NOMO-1 (cell line): ENCODE measurements at regions not wholly inside any gene's neighbourhood (a gene's known extent, or its start where the extent isn't known, plus 50 kb on each side); places are given as distances from the start of the nearest gene placed in this dataset.

Experiments used
- DNase-seq, 2 experiments: peaks; one replicate each; lab custom pipeline; 2025; ENCODE audit not compliant: unreplicated experiment in 2 of 2; lab: John Stamatoyannopoulos, UW

DNA sequence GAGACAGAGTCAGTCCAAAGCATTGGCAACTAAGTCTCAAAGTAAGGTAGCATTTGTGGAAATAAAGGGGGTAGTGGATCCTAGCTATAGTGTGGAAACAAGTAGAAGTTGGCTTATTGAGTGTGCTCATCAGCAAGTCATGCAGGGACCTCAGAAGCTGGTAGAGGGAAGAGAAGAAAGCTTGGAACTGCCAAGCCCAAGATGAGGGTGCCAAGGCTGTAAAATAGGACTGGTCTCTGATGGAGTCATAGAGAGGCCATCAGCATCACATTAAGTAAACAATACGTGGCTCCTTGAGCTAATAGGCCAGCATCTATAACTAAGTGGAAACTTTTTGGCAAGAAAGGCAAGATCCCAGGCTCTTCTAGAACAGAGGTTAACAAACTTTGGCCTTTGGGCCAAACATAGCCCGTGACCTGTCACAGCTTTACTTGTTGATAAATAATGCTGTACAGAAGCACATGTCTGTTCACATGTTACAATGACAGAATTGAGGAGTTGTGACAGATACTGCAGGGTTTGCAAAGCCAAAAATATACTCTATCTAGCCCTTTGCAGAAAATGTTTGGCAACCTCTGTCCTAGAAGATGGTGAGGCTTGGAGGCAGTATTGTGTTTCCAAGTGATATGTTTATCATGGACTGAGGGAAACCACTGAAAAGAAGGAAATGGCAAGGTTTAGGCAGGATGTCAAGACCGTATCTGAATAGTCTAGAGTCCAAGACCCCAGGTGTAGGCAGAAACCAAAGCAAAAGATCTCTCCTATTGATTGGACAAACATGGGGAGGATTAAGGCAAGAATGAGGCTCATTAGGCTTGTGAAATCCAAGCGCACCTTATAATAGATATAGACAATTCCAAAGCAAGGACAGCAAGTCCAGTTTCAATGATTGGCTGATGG, 62.5 kb upstream of the CD44 start:
- DNase-seq: peak in 1 of 2 experiments; percentile 9

DNA sequence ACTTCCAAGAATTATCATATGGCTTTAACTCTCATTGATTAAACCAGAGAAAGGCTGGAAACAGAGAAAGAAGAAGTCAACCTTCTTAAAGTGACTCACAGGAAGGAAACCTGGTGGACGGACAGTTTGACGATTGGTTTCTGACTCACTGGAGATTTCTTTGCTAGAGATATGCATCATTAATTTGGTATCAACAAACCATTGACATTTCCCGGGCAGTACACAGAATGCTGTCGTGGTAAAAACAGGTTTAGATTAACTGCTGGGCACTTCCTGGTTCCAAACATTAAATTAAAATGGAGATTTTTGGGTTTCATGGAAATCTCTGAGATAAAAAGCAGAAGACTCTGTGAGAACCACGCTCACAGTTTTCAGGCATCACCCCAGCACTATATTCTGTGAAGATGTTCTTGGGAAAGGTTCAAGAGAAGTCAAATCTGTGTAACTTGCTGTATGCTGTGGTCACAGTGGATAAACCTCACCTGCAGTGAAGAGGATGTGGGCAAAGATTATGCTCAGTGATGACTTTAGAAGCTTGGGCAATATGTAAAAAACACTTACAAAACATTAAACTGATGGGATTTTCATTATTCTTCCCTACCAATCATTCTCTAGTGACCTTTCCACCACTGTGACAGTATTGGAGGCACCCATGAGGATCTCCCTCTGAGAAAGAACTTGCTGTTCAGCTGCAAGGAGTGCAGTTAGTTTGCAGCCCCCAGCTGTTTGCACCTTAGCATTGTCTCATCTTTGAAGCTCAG, 61.1 kb upstream of the CD44 start:
- peak; percentile 51 to 94 for DNase-seq

DNA sequence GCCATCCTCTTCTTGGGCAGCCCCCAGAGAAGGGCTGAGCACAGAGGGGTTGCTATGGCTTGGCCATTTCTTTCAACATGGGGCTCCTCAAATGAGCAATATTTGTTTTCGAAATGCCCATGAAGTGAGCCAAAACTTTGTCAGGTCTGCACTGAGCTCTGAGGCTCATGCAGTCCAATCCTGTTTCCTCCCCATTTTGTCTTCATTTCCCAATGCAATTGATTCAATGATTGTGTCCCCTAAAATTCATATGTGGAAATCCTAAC, 60.6 kb upstream of the CD44 start:
- no peak for DNase-seq

DNA sequence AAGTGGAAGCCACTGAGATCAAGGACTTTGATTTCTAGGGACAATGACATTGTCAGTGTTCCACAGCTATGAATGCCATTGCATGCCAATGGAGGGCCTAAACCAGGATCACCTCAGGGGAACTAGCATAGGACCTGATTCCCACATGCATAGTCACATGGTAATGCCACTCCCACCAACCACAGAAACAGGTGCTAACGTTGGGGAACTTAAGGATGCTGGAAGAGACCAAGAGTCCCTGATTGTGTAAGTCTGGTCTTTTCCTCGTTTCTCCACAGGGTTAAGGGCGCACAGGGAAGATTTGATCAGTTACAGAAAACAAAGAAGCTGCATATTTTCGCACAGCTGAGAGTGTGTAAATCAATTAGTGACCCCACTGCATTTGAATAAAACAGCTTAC, 59.4 kb upstream of the CD44 start:
- DNase-seq: no peak

DNA sequence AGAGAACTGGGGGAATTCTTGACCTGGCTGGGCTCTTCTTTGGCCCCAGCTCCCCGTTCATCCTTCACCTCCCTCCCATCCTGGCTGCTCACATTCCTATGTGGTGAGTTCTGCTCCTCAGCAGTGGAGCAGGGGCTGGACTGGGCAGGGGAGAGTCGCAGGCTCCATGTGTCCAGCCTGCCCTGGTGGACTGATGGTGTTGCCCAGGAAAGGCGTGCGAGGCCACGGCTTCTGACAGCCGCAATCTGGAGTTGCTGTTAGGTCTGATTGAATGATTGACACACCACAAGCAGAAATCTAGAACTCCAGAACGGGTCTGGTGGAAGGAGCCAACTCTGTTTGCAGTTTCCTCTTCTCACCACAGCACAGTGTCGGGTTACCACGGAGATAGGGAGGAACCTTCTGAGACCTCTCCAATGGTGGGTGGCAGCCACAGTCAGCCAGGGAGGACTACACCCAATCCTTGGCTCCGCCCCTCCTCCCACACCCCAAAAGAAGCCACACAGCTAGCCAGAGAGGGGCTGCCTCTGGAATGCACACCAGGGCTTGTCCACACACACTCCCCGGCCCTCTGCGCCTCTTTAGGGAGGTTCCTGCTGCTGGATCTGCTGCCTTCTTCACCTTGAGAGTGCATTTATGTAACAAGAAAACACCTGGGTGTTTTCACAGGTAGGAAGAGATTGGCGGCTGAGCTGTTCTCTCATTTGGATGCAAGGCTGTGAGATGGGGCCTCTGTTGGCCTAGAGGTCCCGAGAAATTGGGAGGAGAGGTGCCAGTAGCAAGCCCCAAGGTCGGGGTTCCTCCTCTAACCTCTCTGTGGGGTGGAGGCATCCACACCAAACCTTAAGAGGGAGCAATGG, 56.4 kb upstream of the CD44 start:
- peak; percentile 77 to 90 for DNase-seq

DNA sequence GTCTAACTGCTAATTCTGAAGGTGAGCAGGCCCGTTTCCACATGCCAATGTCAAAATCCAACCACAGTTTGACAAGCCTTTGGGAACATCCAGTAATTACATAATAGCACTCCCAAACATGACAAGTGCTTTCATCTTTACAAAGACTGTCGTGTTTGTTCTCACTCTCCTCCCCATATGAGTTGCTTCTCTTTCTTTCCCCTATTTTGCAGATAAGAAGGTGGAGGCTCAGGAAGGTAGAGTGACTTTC, 55.9 kb upstream of the CD44 start:
- DNase-seq: no peak

DNA sequence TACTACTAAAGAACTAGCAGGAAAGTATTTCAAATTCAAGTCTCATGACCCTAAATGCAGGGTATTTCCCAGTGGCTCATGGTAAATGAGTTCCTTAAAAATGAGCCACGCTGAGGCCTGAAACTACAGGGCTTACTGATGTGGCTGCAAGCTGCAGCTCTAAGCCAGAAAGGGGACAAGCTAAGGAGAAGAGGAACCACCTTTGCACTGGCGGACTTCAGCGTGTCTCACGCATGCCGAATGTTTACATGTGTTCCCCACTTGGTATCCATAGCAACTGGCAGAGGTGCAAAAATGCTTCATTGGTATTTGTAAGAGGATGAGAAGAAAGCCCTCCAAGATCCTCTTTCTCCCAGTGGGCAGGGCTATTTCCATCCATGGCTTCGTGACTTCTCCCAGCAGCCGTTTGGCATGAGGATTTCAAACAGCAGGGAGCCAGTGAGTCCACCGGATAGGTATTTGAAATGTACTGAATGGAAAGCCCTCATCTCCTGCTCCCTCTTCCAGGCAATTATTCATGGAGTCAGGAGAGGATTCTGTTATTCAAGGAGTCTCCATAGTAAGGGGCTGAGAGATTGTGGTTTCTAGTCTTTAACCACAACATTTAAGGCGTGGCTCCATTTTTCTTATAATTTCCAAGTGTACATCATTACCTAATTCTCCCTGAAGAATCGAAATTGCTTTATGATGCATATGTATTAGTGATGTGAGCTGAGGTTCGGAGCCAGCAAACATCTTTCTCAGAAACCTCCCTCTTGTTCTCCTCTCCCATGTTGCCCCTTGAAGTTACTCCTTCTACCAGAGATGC, 55.3 kb upstream of the CD44 start:
- DNase-seq: peak; percentile 88 to 98

DNA sequence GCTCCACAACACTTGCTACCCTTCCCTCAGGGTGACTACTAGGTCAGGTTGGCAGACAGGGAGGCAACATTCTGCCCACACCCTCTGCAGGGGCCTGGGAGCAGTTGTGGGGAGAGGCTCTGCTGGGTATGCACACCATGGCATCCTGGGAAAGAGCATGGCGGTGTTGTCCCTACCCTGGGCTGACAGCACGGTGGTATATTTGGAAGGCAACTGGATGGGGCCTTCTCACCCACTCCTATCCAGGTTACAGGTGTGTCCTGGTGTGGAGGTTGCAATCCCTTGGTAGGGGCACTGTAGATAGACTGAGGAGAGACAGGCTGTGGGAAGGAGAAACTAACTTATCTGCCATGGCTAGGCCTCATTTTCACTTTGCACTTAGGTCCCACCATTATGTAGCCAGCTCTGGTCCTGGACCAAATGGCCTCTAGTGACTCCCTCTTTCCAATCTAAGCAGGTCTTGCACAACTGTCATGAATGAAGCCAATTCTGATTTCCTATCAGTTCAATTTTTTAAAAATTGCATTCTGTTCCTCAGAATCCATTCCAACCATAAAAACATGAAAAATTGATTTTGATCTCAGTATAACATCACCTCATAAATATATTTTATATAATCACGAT, 54.0 kb upstream of the CD44 start:
- no peak for DNase-seq

DNA sequence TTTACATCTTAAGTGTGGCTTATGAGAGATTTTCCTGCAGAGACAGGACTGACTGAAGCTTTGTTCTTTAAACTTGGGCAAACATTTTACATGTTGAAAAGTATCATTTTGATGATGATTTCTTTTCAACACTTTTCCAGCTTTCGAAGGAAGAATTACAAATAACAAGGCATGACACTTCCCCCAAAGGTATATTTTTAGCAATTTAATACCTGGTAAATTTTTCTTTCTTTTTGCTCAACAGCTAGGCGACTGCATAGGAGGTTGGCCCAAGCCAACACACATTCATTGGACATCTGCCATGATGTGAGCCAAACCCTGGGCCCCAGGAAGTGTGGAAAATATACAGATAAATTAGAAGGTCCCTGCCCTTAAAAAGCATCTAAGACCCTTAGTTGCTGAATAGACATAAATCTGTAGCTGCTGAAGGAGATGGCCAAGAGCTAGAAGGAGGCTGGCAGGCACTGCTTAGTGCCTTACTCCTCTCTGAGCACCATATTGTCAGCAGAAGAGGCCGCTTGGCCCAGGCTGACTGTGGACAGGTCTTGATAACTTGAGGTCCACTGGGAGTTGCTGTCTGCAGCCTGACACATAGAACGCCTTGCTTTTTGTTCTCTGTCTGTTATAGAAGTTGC, 53.3 kb upstream of the CD44 start:
- DNase-seq: no peak

DNA sequence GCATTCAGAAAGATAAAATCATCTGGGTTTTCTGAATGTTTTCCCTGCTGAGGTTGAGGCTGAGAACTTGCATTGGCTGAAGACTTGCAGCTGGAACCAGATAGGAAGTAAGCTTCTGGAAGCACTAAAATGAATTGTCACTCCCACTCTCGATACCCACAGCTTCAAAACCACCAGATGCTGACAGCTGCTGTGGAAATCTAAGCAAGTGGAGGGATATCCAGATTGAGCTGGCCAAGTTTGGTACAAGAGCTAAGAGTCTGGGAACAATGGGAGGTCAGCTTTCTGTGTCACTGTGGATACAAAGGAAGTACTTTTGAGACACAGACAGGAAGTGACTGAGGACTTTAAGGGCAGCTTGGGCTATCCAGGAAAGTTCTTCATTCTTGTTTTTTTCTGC, 51.3 kb upstream of the CD44 start:
- DNase-seq: peak in 1 of 2 experiments; percentile 35

DNA sequence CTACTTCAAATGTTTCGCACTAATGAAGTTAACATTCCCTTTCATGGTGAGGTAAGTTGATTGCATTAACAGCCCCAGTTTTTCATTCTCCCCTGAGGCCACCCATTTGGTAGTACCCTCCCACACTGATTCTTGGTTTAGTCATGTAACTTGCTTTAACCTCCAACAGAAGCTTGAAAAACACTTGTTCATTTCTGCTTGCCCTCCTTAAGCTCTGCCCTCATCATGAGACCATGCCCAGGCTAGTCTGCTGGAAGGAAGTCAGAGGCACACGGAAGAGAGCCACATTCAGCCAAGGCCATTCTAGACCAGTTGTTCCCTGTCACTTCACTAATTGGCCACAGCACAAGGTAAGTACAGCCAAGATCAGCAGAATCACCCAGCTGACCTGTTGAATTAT, 50.7 kb upstream of the CD44 start:
- no peak for DNase-seq

DNA sequence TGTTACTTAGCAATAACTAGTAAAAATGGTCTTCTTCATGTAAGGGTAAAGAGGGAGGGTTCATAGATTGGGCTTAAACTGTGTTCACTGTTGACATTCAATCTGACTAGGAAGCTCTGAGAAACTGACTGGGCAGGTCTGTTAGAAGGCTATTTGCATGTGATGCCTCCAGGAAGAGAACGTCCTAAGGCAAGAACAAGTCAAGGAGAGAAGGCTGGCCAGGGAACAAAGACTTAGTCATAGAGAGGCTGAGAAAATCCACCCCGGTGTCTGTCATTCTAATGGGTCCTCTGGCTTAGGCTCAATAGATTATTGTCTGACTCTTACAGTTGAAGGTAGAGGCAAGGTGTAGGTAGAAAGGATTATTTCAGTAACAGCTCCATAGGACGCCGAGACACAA, 50.3 kb upstream of the CD44 start:
- no peak for DNase-seq
